Suppressor macrophage treated with lipopolysaccharide for 4 hours (primary cell): ENCODE measurements at regions not wholly inside any gene's neighbourhood (a gene's known extent, or its start where the extent isn't known, plus 50 kb on each side); places are given as distances from the start of the nearest gene placed in this dataset.
A peak's percentile ranks its signal among the peaks of the same experiment; 100 is the strongest.

ENCODE experiments used
- DNase-seq: peaks from one replicate; pipeline ENCODE4 v3.0.0-alpha.2; 2020

GRCh38 chr3:194838236-194838635 is 152.6 kb downstream of the FAM43A start:
- DNase-seq, result no peak

DNA sequence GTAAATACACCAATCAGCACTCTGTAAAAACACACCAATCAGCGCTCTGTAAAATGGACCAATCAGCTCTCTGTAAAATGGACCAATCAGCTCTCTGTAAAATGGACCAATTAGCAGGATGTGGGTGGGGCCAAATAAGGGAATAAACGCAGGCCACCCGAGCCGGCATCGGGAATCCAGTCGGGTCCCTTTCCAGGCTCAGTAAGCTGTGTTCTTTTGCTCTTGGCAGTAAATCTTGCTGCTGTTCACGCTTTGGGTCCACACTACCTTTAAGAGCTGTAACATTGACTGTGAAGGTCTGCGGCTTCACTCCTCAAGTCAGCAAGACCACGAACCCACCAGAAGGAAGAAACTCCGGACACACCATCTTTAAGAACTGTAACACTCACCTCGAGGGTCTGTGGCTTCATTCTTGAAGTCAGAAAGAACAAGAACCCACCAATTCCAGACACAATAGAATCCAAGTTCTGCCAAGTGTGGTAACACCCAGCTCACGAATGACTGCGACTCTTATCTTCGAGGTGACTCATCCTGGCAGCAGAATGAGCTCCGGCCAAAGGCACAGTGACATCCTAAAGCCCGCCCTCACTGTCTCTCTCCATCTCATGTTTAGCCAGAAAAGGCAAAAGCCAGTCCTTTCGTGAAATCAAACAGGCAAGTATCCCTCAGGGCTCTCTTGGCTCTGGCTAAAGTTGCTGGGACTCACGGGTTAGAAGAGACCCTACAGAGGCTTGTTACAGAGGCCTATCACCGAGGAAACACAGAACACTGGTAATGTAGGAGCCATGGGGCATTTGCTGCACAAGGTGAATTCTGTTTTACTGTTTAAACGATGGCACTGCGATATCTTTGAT is 155.2 kb downstream of the FAM43A start:
- no peak for DNase-seq

DNA sequence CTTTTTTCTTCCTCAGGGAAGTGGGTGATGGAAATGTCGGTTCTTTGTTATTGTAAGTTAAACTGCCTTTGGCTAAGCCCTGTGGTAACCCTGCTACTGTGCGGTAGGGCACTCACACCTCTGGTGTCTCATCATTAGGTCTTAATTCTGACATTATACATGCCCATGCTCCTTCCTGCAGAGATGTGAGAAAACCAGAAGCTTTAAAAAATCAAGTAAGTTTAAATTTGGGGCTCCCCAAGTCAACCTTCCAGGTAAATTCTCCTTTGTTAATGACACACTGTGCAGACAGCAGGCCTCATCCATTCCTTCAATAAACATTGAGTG is 155.8 kb downstream of the FAM43A start:
- no peak for DNase-seq

DNA sequence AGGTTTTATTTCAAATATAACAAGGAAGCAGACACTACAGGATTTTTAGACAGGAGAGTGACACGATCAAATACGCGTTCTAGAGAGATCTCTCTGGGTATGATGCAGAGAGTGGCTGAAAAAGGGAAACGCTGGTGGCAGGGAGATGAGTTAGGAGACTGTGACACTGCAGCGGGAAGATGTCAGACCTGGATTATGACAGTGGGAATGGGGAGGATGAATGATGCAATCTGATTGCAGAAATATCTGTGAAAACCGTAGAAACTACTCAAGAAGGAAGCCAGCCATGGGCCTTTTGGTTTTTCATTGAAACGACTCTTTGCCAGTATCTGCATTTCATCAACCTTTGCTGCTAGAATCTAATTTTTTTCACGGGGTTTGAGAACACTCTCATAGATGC is 157.9 kb downstream of the FAM43A start:
- DNase-seq, result peak; percentile 75

- DNase-seq, result no peak
These were observed 158.4 kb downstream of the FAM43A start for GRCh38 chr3:194844046-194844445.

DNA sequence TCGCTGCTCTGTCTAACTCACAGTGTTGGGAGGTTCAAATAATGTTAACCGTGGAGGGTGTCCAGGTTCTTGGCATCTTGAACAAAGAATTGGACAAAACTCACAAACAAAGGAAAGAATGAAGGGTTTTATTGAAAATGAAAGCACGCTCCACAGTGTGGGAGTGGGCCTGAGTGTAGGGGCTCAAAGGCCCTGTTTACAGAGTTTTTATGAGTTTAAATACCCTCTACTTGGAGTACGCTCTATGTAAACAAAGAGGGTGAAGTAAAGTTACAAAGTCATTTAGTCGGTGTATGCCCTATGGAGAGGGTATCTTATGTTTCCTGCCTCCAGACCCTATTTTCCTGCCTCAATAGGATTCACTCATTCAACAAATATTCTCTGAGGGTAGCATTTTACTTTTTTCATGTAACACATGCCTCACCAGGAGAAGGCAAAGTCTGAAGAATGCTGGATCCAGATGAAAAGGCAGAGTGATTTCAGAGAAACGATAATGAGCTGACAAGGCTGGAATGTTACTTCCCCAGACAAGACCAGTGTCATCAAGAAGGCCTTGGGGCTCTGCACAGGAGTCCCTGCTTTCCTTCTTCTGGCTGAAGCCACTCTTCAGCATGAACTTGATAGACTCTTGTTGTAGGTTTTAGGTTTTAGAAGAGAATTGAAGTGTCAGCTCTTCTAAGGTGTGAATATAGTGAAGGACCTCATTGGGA is 163.6 kb downstream of the FAM43A start:
- no peak for DNase-seq

GRCh38 chr3:194851254-194851653 is 165.6 kb downstream of the FAM43A start:
- no peak for DNase-seq

DNA sequence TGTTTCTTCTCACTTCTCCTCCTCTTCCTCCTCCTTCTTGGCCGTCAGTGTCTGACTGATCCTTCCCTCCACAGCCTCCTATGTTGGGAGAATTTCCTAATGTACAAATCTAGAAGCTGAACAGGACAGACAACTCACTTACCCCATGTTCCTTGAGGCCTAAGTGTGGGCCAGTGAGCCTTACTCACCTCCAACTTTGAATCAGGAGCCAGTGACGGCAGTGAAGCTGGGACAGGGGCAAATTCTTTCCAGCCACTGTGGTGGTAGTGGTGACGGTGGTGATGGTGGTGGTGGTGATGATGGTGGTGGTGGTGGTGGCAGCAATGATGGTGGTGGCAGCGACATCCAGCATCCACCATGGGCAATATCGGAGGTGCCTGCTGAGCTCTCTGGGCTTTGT is 166.3 kb downstream of the FAM43A start:
- DNase-seq, result no peak

GRCh38 chr3:194852345-194852744 is 166.7 kb downstream of the FAM43A start:
- no peak for DNase-seq

DNA sequence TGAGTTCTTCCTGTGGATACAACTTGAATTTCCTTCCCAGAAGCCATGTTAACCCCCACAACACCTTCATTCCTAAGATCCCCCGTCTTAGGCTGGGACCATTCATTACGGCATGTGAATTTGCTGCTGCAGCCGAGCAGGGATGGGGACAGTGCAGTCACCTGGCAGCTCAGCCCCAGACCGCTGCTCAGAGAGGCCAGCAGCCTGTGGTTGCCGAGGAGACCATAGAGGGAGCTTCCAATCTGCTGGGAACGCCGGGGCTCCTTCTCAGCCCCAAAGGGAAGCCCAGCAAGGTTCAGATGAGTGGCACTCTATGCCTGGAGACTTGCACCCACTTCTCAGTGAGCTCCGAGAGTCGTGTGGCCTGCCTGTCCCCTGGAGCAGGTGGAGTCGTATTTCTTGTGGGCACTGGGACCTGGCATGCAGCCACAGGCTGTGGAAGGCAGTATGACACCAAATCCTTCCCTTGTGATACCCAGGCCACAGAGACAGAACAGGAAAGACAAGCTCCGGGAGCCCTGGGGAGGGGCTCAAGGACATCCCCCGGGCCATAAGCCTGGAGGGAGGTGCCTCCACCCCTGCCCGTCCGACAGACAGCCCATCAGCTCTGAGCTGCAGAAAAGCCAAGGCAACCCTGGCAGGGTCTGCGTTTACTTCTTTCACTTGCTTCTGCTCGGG is 167.3 kb downstream of the FAM43A start:
- no peak for DNase-seq

GRCh38 chr3:194854206-194854605 is 168.5 kb downstream of the FAM43A start:
- no peak for DNase-seq

GRCh38 chr3:194854659-194855390 is 169.1 kb downstream of the FAM43A start:
- DNase-seq, result peak; percentile 68

DNA sequence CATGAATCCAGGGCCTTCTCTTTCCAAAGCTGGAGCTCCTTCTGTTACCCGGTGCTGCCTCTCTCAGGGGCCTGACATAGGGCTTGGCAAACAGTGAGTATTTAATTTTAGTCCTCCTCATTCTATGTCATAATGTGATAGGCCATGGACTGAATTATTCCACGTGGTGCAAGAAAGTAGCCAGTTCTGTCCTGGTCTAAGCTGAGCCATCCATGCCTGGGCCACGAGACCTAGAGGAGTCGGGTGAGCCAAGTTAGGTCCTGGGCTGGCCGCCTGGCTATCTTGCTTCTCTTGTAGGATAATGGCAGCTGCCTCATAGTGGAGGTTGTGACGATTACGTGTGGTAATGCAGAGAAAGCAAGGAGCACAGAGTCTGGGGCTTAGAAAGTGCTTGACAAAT is 170.6 kb downstream of the FAM43A start:
- DNase-seq, result no peak

- DNase-seq, result no peak
These were observed 171.9 kb downstream of the FAM43A start for GRCh38 chr3:194857469-194858113.

DNA sequence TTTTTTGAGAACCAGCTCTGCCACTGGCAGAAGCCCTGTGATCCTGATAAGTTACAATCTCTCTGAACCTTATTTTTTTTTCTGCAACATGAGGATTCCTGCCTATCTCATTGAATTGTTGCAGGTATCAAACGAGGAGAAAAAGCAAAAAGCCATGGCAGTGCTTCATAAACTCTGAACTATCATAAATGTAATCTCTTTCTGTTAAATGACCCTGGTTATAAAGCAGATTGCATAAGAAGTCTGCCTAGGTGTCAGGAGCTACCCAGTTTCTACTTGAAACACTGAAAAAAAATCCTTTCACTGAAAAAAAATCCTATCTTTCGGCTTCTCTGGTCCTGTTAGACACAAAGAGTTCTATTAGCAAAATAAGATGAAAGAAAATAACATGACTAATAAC is 172.7 kb downstream of the FAM43A start:
- DNase-seq, result no peak

- DNase-seq, result no peak
These were observed 175.0 kb downstream of the FAM43A start for GRCh38 chr3:194860725-194861124.

- peak; percentile 75 for DNase-seq
These were observed 175.7 kb downstream of the FAM43A start for GRCh38 chr3:194861375-194861774.

- no peak for DNase-seq
These were observed 179.4 kb downstream of the FAM43A start for GRCh38 chr3:194865061-194865460.

GRCh38 chr3:194865615-194866014 is 179.9 kb downstream of the FAM43A start:
- peak; percentile 59 for DNase-seq

DNA sequence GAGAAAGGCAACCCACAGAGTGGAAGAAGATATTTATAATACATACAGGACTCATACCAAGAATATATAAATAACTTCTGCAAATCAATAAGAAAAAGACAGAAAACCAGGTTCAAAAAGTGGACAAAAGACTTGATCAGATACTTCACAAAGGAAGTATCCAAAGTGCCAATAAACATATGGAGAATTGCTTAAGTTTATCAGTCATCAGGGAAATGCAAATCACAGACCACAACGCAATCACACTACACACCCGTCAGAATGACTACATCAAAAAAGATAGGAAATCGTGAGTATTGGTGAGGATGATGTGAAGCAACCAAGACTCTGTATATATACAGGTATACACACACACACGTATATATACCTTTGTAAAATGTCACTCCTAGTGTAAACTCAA is 180.6 kb downstream of the FAM43A start:
- peak; percentile 72 for DNase-seq

- peak; percentile 43 for DNase-seq
These were observed 181.7 kb downstream of the FAM43A start for GRCh38 chr3:194867270-194867983.

- DNase-seq, result no peak
These were observed 183.1 kb downstream of the FAM43A start for GRCh38 chr3:194868831-194869230.
